Stimulated activated naive B cell treated with anti-CD40 and anti-IgM and Interleukin-4, amounts not matched to agents 10 μg/mL and 1 μg/mL and 100 μg/mL, for 72 hours (primary cell): ENCODE measurements at regions not wholly inside any gene's neighbourhood (a gene's known extent, or its start where the extent isn't known, plus 50 kb on each side); places are given as distances from the start of the nearest gene placed in this dataset.

Experiments
- ATAC-seq, 2 donors: fragments of 150-1000 bp; cut with Tn5 transposase; replicated peaks; 2 replicates each; pipeline ENCODE4 v1.10.0; 2021; ENCODE audit warnings: moderate library complexity in 1 of 2
- DNase-seq: peaks from one replicate; pipeline ENCODE4 v3.0.0; 2021
- H3K27ac Mint-ChIP-seq: one replicate; pipeline ENCODE4 v1.8.0; 2022; ENCODE audit warnings: mild to moderate bottlenecking, mixed read lengths
- H3K27me3 Mint-ChIP-seq, 2 donors: one replicate each; pipeline ENCODE4 v1.8.0; 2022; ENCODE audit warnings: mixed read lengths in 2 of 2
- H3K36me3 Mint-ChIP-seq, 2 donors: one replicate each; pipeline ENCODE4 v1.8.0; 2022; ENCODE audit warnings: mixed read lengths in 2 of 2, mild to moderate bottlenecking in 1 of 2
- H3K4me1 Mint-ChIP-seq, 2 donors: one replicate each; pipeline ENCODE4 v1.8.0; 2022; ENCODE audit warnings: mixed read lengths in 2 of 2, mild to moderate bottlenecking in 1 of 2
- H3K4me3 Mint-ChIP-seq, 2 donors: one replicate each; pipeline ENCODE4 v1.8.0; 2022; ENCODE audit warnings: mild to moderate bottlenecking in 2 of 2, mixed read lengths in 2 of 2, moderate library complexity in 1 of 2
- H3K9me3 Mint-ChIP-seq, 2 donors: one replicate each; pipeline ENCODE4 v1.8.0; 2022; ENCODE audit warnings: mixed read lengths in 2 of 2, mild to moderate bottlenecking in 1 of 2

DNA sequence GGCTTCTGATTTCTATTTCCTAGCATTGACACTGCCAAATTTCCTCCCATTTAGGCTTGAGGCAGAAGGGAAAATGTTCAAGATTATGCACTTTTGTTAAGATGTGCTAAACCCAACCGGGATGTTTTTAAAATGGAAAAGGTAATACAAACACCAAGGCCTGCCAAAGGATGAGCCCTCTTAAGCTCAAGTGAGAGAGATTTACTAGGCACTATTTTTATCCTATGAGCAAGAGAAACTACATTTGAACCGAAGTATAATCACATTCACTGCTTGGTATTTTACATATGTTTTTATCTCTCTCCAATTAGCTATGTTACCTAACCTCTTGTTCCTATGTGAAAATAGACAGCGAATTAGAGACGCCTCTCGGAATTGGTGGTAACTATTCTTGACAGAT is 295.8 kb downstream of the GABRB3 start:
- Mint-ChIP-seq H3K27ac (no peak overlapping the region), H3K27me3 (no peaks in the 10 kb centered on the region), H3K4me3 (no peak overlapping the region), H3K4me1 (no peaks in the 10 kb centered on the region), H3K36me3 (no peaks in the 10 kb centered on the region), H3K9me3 (peaks cover 13 to 14% of the 10 kb centered on the region in 2 donors)
- DNase-seq: no peak
- no peak for ATAC-seq

DNA sequence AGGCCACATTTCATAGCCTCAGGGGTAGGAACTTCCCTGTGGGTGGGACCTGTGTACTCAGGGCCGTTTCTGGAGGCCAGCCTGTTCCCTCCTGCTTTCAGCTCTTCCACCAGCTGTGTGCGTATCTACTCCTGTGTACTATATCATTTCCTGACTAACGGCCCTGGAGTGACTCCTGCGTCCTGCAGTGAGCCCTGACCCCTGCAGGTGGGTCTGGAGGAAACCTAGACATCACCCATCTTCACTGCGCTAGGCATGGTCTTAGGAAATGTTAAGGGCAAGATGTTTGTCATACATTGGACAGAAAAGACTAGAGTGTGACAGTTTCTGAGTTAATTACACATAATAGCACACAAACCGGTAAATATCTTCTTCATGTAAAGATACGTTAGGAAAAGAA is 297.3 kb downstream of the GABRB3 start:
- Mint-ChIP-seq H3K4me3 (no peak overlapping the region), H3K27me3 (no peaks in the 10 kb centered on the region), H3K4me1 (no peaks in the 10 kb centered on the region), H3K27ac (no peak overlapping the region), H3K36me3 (no peaks in the 10 kb centered on the region), H3K9me3 (peaks cover 13 to 15% of the 10 kb centered on the region in 2 donors)
- ATAC-seq (no peak), DNase-seq (no peak)

DNA sequence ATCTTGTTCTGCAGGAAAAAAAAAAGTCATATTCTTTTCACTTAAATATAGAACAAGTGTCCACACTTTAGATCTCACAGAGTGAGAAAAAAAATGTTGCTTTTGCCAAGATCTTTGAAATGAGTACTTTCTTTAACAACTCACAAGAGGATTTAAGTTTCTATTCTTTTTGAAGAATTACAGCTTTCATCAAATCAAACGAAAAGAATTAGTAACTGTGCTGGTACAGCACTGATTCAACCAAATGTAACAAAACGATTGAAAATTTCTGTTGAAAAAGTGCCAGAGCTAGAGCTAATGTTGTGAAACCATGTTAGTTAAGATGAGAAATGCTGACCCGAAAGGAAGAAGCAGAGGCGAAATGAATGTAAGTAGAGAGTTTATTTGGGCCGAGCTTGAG is 300.2 kb downstream of the GABRB3 start:
- H3K27me3 Mint-ChIP-seq: no peaks in the 10 kb centered on the region
- H3K27ac Mint-ChIP-seq: no peak overlapping the region
- no peak for DNase-seq
- no peak for ATAC-seq
- no peaks in the 10 kb centered on the region for H3K36me3 Mint-ChIP-seq
- H3K4me1 Mint-ChIP-seq: no peaks in the 10 kb centered on the region
- no peak overlapping the region for H3K4me3 Mint-ChIP-seq
- H3K9me3 Mint-ChIP-seq: peaks cover 23 to 26% of the 10 kb centered on the region in 2 donors

DNA sequence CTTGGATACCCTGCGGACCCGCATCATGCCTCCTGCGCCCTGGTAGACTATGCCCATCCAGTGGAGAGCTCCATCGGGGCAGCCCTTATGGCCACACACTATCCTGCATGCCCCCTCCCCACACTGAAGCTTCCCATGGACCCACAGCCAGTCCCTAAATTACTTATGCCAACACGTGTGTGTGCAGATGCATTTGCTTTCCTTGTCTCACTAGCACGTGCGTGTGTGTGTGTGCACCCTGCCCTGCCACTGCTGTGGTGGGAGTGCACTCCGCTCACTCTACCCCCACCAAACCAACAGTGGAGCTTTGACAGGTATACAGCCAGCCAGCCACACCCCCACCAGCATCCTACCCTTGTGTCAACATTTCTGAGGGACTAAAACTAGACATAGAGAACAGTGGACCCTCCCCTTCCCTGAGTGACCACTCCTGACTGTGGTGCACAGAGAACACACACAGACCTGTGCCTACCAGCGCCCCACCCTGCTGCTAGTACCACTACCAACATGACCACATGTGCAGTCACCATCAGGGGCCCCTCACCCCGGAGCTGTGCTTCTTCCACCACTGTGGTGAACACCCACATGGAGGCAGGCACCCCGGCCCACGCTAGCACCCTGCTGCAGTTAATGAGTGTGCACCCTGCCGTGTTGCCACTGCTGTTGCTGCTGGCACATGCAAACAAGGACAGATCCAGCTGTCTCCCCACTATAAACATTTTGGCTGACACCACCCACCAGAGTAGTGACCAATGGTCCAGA is 310.8 kb downstream of the GABRB3 start:
- DNase-seq (no peak), ATAC-seq (no peak)
- Mint-ChIP-seq H3K4me1 (no peaks in the 10 kb centered on the region), H3K36me3 (no peaks in the 10 kb centered on the region), H3K27me3 (no peaks in the 10 kb centered on the region), H3K9me3 (peaks cover 22 to 24% of the 10 kb centered on the region in 2 donors), H3K4me3 (no peak overlapping the region), H3K27ac (no peak overlapping the region)

DNA sequence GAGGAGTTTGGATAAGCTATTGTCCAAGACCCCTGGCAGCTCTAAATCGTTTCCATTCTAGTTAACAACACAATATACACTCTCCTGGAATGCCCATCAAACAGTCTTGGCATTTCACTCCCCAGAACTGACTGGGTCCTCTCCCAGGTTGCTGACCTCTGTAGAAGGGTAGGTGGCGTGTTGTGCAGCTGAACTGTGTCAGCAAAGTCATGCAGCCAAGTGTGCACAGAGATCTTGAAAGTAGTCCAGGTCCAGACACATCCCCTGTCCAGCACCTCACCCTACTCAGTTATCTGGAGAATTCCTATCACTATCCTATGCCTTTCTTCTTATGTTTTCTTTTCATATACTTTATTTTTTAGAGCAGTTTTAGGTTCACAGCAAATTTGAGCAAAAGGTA is 312.7 kb downstream of the GABRB3 start:
- no peak for ATAC-seq
- Mint-ChIP-seq H3K4me3 (no peak overlapping the region), H3K4me1 (no peaks in the 10 kb centered on the region), H3K36me3 (no peaks in the 10 kb centered on the region), H3K27ac (no peak overlapping the region), H3K9me3 (peaks cover 22 to 24% of the 10 kb centered on the region in 2 donors), H3K27me3 (no peaks in the 10 kb centered on the region)
- DNase-seq: no peak

DNA sequence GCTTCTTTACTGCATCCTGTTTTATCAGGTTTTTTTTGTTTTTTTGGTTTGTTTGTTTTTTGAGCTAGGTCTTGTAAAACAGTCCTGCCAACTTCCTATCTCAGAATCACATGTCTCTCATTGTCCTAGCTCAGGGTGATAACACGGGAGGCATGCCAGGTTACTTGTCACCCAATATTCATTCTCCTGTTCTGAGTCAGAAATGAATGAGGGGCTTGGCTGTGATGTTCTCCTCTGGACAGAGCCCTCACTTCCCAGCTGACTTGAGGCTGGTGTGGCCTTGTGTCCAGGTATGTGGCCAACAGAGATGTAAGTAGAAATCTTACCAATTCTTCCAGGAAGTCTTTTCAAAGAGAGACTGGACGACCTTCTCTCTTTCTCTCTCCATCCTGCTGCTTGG is 317.0 kb downstream of the GABRB3 start:
- DNase-seq (no peak), ATAC-seq (no peak)
- H3K27ac Mint-ChIP-seq: no peak overlapping the region
- H3K9me3 Mint-ChIP-seq: peaks cover 13 to 23% of the 10 kb centered on the region in 2 donors
- H3K36me3 Mint-ChIP-seq: no peaks in the 10 kb centered on the region
- H3K4me3 Mint-ChIP-seq: no peak overlapping the region
- no peaks in the 10 kb centered on the region for H3K4me1 Mint-ChIP-seq
- H3K27me3 Mint-ChIP-seq: no peaks in the 10 kb centered on the region

DNA sequence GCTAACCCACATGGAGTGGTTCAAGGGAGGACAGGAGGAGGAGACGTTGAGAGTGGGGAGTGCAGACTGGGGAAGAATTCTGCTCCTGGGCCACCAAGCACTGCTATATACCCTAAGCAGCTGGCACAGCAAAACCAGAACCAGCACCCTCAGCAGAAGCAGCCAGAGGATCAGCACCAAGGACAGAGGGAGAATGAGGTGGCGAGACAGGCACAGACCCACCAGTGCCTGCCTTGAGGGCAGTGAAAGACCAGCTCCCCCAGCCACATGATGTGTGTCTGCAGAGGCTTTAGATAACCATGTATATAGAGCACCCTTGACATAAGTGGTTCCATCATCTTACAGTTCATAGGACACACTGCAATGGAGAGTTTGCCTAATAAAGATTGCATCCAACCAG is 319.0 kb downstream of the GABRB3 start:
- no peaks in the 10 kb centered on the region for H3K27me3 Mint-ChIP-seq
- no peak overlapping the region for H3K27ac Mint-ChIP-seq
- H3K36me3 Mint-ChIP-seq: no peaks in the 10 kb centered on the region
- no peak for ATAC-seq
- peaks cover 12 to 19% of the 10 kb centered on the region in 2 donors for H3K9me3 Mint-ChIP-seq
- H3K4me3 Mint-ChIP-seq: no peak overlapping the region
- no peak for DNase-seq
- no peaks in the 10 kb centered on the region for H3K4me1 Mint-ChIP-seq

DNA sequence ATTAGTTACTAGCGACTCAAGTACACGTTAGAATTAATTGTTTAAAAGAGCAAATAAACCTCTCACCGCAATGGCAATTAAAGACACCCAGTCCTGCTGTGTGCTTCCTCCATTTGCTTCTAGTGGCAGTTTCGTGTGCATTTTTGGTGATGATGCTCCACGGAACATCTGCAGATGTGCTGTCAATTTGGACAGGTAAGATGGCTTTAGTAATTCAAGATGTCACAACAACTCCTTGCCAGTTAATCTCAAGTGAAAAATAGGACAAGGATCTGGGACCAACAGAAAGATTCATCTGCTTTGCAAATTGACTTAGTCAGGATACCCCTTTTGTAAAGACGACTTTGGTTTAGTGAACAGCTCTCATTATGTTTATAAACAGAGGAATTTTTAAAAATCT is 320.9 kb downstream of the GABRB3 start:
- H3K4me1 Mint-ChIP-seq: no peaks in the 10 kb centered on the region
- H3K36me3 Mint-ChIP-seq: no peaks in the 10 kb centered on the region
- no peak for DNase-seq
- no peak overlapping the region for H3K4me3 Mint-ChIP-seq
- no peak for ATAC-seq
- H3K27ac Mint-ChIP-seq: no peak overlapping the region
- H3K27me3 Mint-ChIP-seq: no peaks in the 10 kb centered on the region
- peaks cover 5 to 13% of the 10 kb centered on the region in 2 donors for H3K9me3 Mint-ChIP-seq

DNA sequence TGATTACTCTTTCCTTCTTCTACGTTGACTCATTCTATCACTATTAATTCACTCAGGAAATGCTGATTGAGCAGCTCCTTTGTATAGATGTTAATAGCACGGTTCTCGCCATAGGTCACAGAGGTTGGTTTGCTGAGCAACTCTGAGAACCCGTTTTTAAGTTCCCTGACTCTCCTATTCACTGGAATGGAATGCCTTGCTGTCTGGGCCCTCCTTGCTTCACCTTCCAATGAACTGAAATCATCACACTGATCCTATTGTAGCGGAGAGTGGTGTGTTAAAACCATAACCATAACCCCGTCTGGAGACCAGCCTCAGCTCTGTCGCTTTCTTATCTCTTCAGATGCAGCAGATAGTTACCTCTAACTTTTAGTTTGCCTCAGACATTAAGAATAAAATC is 323.6 kb downstream of the GABRB3 start:
- DNase-seq: no peak
- Mint-ChIP-seq H3K4me3 (no peak overlapping the region), H3K9me3 (peaks cover 5 to 7% of the 10 kb centered on the region in 2 donors), H3K27me3 (no peaks in the 10 kb centered on the region), H3K36me3 (no peaks in the 10 kb centered on the region), H3K4me1 (no peaks in the 10 kb centered on the region), H3K27ac (no peak overlapping the region)
- no peak for ATAC-seq

DNA sequence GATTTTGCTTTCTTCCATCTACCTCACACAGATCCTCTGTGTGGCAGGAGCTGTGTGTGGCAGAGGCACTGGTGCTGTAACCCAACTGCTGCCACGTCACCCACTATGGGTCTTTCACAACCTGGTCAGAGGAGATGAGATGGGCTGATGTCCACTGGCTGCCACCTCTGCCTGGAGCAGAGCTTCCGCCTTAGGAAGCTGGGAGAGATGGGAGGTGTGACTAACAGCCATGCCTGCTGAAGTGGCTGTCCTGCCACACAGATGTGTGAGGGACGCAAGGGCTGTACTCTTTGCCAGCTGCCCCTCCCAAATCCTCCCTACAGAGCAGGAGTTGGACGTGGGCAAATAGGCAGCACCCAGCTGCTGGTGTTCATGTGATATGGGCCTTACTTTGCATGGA is 329.5 kb downstream of the GABRB3 start:
- Mint-ChIP-seq H3K9me3 (peaks cover 3 to 6% of the 10 kb centered on the region in 2 donors), H3K4me3 (no peak overlapping the region), H3K27ac (no peak overlapping the region), H3K4me1 (no peaks in the 10 kb centered on the region), H3K27me3 (no peaks in the 10 kb centered on the region), H3K36me3 (no peaks in the 10 kb centered on the region)
- ATAC-seq: no peak
- no peak for DNase-seq

DNA sequence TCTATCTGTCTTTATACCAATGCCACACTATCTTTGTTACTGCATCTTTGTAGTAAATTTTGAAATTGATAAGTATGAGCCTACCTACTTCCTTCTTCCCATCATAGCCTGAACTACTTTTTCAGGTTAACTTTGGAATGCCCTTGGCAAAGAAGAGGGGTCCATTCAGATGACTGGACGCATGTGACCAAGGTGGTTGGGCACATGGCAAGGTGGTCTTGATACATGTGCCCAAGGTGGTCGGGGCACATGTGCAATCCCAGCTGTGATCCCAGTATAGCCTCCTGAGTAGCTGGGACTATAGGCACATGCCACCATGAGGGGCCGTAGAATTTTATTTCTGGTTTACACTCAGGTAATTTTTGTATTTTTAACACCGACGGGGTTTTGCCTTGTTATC is 330.2 kb downstream of the GABRB3 start:
- no peaks in the 10 kb centered on the region for H3K4me1 Mint-ChIP-seq

DNA sequence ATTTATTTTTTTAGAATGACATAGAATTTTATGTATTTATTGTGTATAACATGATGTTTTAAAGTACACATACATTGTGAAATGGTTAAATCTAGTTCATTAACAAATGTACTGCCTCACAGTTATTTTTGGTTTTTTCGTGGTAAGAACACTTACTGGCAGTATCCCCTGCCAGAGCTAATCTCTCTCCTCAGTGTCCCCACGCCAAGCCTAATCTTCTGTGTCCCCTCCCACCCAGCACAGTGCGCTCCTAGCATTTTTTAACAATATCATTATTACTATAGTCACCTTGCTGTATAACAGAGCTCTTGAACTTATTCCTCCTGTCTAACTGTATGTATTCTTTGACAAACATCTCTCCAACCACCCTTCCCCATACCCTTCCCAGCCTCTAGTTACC is 333.2 kb downstream of the GABRB3 start:
- Mint-ChIP-seq H3K4me3 (no peak overlapping the region), H3K4me1 (no peaks in the 10 kb centered on the region), H3K27ac (no peak overlapping the region), H3K27me3 (no peaks in the 10 kb centered on the region), H3K9me3 (peaks cover 6 to 15% of the 10 kb centered on the region in 2 donors), H3K36me3 (no peaks in the 10 kb centered on the region)
- no peak for DNase-seq
- ATAC-seq: no peak

More for the DNA sequence above, 330.2 kb downstream of the GABRB3 start:
- H3K9me3 Mint-ChIP-seq: peaks cover 5 to 6% of the 10 kb centered on the region in 2 donors
- no peak overlapping the region for H3K27ac Mint-ChIP-seq
- ATAC-seq (no peak), DNase-seq (no peak)
- no peak overlapping the region for H3K4me3 Mint-ChIP-seq
- no peaks in the 10 kb centered on the region for H3K36me3 Mint-ChIP-seq
- H3K27me3 Mint-ChIP-seq: no peaks in the 10 kb centered on the region

DNA sequence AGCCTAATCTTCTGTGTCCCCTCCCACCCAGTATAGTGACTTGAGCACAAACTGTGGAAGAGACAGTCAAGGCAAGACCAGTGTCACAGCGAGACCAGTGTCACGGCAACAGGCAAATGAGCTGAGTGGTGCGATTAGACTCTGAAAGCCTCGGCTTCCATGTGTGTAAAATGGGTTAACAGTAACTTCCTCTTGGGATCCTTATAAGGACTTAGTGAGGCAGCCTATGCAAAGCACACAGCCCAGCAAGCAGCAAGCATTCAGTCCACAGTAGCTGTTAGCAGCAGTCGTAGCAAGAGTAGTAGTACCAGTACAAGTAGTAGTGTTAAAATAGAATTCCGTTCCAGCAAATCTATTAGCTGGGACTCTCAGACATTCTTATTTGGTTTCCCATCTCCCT is 334.1 kb downstream of the GABRB3 start:
- H3K4me1 Mint-ChIP-seq: no peaks in the 10 kb centered on the region
- no peak for DNase-seq
- no peak overlapping the region for H3K27ac Mint-ChIP-seq
- no peaks in the 10 kb centered on the region for H3K36me3 Mint-ChIP-seq
- peaks cover 9 to 20% of the 10 kb centered on the region in 2 donors for H3K9me3 Mint-ChIP-seq
- no peak overlapping the region for H3K4me3 Mint-ChIP-seq
- H3K27me3 Mint-ChIP-seq: no peaks in the 10 kb centered on the region
- no peak for ATAC-seq

DNA sequence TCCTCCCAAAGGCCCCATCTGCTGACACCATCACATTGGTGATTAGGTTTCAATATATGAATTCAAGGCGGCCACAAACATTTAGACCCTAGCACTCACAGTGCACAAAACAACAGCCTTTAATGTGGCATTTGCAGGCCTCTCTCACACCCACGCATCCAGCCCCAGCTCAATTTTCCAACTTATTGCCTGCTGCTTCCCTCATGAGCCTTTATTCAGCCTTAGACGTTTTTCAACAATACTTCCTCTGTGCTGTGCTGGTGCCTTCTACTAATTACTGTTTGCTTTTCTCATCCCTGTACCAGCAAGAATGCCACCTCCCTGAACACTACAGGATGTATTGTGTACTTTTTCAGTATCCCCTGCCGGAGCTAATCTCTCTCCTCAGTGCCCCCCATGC is 334.6 kb downstream of the GABRB3 start:
- no peaks in the 10 kb centered on the region for H3K4me1 Mint-ChIP-seq
- H3K27me3 Mint-ChIP-seq: no peaks in the 10 kb centered on the region
- no peak overlapping the region for H3K4me3 Mint-ChIP-seq
- DNase-seq (no peak), ATAC-seq (no peak)
- H3K36me3 Mint-ChIP-seq: no peaks in the 10 kb centered on the region
- H3K27ac Mint-ChIP-seq: no peak overlapping the region
- H3K9me3 Mint-ChIP-seq: peaks cover 9 to 21% of the 10 kb centered on the region in 2 donors

DNA sequence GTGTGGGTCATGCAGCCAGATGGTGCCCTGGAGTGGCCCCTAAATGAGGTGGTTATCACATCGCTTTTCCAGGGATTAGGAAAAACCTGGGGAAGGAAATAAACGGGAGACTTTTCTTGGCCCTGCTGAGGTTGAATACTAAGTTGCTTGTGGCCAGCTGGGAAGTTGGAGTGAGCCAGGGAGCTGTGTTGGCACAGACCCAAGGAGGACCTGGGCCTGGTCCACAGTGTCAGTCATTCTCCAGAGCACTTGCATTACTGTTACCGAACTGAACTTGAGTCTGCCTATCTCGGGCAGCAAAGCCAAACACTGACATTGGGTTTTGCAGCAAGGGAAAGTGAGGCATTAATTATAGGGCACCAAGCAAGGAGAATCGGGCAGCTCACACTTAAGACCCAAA is 339.0 kb downstream of the GABRB3 start:
- Mint-ChIP-seq H3K27ac (no peak overlapping the region), H3K36me3 (no peaks in the 10 kb centered on the region), H3K4me3 (no peak overlapping the region), H3K4me1 (no peaks in the 10 kb centered on the region), H3K9me3 (peaks cover 7 to 30% of the 10 kb centered on the region in 2 donors), H3K27me3 (no peaks in the 10 kb centered on the region)
- no peak for DNase-seq
- no peak for ATAC-seq
